Neural cell (in vitro differentiated cells): ENCODE measurements at regions not wholly inside any gene's neighbourhood (a gene's known extent, or its start where the extent isn't known, plus 50 kb on each side); places are given as distances from the start of the nearest gene placed in this dataset.

Experiments used
- H2AFZ ChIP-seq: fragments of 200-600, 300-800 bp; sonication (generic), shearing (Covaris generic); 2 replicates; pipeline ENCODE4 v1.6.0; 2014; ENCODE audit warnings: low read depth, mild to moderate bottlenecking, antibody characterized with exemption, low read length, moderate library complexity
- H3F3A ChIP-seq: fragments of 200-600 bp; shearing (Covaris generic); 2 replicates; pipeline ENCODE4 v1.6.1; 2016; ENCODE audit warnings: mild to moderate bottlenecking, moderate library complexity, mixed read lengths, antibody characterized with exemption, low read length; ENCODE audit not compliant: insufficient read depth, poor library complexity, severe bottlenecking
- H3K27ac ChIP-seq: fragments of 200-600, 300-800 bp; sonication (generic), shearing (Covaris generic); 2 replicates; pipeline ENCODE4 v1.5.1; 2014; ENCODE audit warnings: mild to moderate bottlenecking, low read length, moderate library complexity
- H3K27me3 ChIP-seq: fragments of 300-800, 200-600 bp; sonication (generic), shearing (Covaris generic); 2 replicates; pipeline ENCODE4 v1.6.0; 2014; ENCODE audit warnings: mild to moderate bottlenecking, low read depth, low read length, moderate library complexity; ENCODE audit not compliant: insufficient read depth
- H3K36me3 ChIP-seq: fragments of 300-800, 200-600 bp; sonication (generic), shearing (Covaris generic); 2 replicates; pipeline ENCODE4 v1.5.1; 2014; ENCODE audit warnings: mild to moderate bottlenecking, antibody characterized with exemption, low read length, moderate library complexity; ENCODE audit not compliant: insufficient read depth
- H3K4me2 ChIP-seq: fragments of 300-800, 200-600 bp; sonication (generic), shearing (Covaris generic); 2 replicates; pipeline ENCODE4 v1.6.0; 2014; ENCODE audit warnings: mild to moderate bottlenecking, low read length
- H3K4me3 ChIP-seq: fragments of 300-800, 200-600 bp; sonication (generic), shearing (Covaris generic); 2 replicates; pipeline ENCODE4 v1.5.1; 2014; ENCODE audit warnings: mild to moderate bottlenecking, low read length, moderate library complexity
- H3K79me2 ChIP-seq: fragments of 200-600 bp; shearing (Covaris generic); replicated peaks from 2 replicates; pipeline ENCODE4 v1.6.0; 2014; ENCODE audit warnings: mild to moderate bottlenecking, low read length, moderate library complexity; ENCODE audit not compliant: insufficient read depth
- H3K9ac ChIP-seq: fragments of 300-800, 200-600 bp; sonication (generic), shearing (Covaris generic); 2 replicates; pipeline ENCODE4 v1.6.1; 2016; ENCODE audit warnings: mild to moderate bottlenecking, low read length, mixed read lengths
- H3K9me2 ChIP-seq: fragments of 200-600 bp; shearing (Covaris generic); 2 replicates; pipeline ENCODE4 v1.6.1; 2016; ENCODE audit warnings: mild to moderate bottlenecking, low read length, mixed read lengths; ENCODE audit not compliant: insufficient read depth
- H3K9me3 ChIP-seq: fragments of 200-600, 300-800 bp; sonication (generic), shearing (Covaris generic); 2 replicates; pipeline ENCODE4 v1.6.1; 2016; ENCODE audit warnings: mild to moderate bottlenecking, mixed run types, low read length, moderate library complexity, mixed read lengths
- H4K20me1 ChIP-seq: fragments of 200-600 bp; shearing (Covaris generic); 2 replicates; pipeline ENCODE4 v1.6.1; 2016; ENCODE audit warnings: mild to moderate bottlenecking, mixed run types; ENCODE audit not compliant: insufficient read depth
- CTCF ChIP-seq: fragments of 450-650 bp; IDR thresholded peaks from 2 replicates; pipeline ENCODE4 v1.5.1; 2014; ENCODE audit warnings: antibody characterized with exemption, mild to moderate bottlenecking, moderate library complexity; ENCODE audit not compliant: poor library complexity, severe bottlenecking
- EP300 ChIP-seq: fragments of 450-650 bp; conservative IDR thresholded peaks from 2 replicates; pipeline ENCODE4 v1.6.1; 2014; ENCODE audit warnings: antibody characterized with exemption, mild to moderate bottlenecking, moderate library complexity; ENCODE audit not compliant: poor library complexity, severe bottlenecking
- EZH2 ChIP-seq: fragments of 200-600, 300-800 bp; shearing (Covaris generic), sonication (generic); IDR thresholded peaks from 2 replicates; pipeline ENCODE4 v1.6.1; 2014; ENCODE audit warnings: antibody characterized with exemption, low read length, borderline replicate concordance, mild to moderate bottlenecking; ENCODE audit not compliant: insufficient read depth, poor library complexity, severe bottlenecking
- MXI1 ChIP-seq: fragments of 450-650 bp; conservative IDR thresholded peaks from 2 replicates; pipeline ENCODE4 v1.6.1; 2014; ENCODE audit warnings: antibody characterized with exemption, mild to moderate bottlenecking; ENCODE audit not compliant: poor library complexity, severe bottlenecking
- POLR2AphosphoS5 ChIP-seq: IDR thresholded peaks from 2 replicates; pipeline ENCODE4 v1.6.1; 2012
- RAD21 ChIP-seq: fragments of 450-650 bp; conservative IDR thresholded peaks from 2 replicates; pipeline ENCODE4 v1.6.1; 2014; ENCODE audit warnings: antibody characterized with exemption, mild to moderate bottlenecking, moderate library complexity
- SMC3 ChIP-seq: fragments of 450-650 bp; conservative IDR thresholded peaks from 2 replicates; pipeline ENCODE4 v1.6.1; 2014; ENCODE audit warnings: antibody characterized with exemption, mild to moderate bottlenecking, moderate library complexity; ENCODE audit not compliant: poor library complexity
- TAF1 ChIP-seq: IDR thresholded peaks from 2 replicates; pipeline ENCODE4 v1.6.1; 2012; ENCODE audit warnings: low read depth
- TF ChIP-seq, protein P1 (sequence below): IDR thresholded peaks from 2 replicates; pipeline ENCODE4 v1.6.1; 2012; ENCODE audit warnings: borderline replicate concordance

- H3K4me3 ChIP-seq: no peak overlapping the region
- no peak overlapping the region for H2AFZ ChIP-seq
- H3F3A ChIP-seq: no peaks in the 10 kb centered on the region
- no peak overlapping the region for H3K9ac ChIP-seq
- H3K9me2 ChIP-seq: no peaks in the 10 kb centered on the region
- TF ChIP-seq POLR2AphosphoS5 (no peak), EP300 (no peak), SMC3 (no peak), MXI1 (no peak), TAF1 (no peak), EZH2 (no peak), RAD21 (no peak), CTCF (no peak)
- TF ChIP-seq, protein P1, sequence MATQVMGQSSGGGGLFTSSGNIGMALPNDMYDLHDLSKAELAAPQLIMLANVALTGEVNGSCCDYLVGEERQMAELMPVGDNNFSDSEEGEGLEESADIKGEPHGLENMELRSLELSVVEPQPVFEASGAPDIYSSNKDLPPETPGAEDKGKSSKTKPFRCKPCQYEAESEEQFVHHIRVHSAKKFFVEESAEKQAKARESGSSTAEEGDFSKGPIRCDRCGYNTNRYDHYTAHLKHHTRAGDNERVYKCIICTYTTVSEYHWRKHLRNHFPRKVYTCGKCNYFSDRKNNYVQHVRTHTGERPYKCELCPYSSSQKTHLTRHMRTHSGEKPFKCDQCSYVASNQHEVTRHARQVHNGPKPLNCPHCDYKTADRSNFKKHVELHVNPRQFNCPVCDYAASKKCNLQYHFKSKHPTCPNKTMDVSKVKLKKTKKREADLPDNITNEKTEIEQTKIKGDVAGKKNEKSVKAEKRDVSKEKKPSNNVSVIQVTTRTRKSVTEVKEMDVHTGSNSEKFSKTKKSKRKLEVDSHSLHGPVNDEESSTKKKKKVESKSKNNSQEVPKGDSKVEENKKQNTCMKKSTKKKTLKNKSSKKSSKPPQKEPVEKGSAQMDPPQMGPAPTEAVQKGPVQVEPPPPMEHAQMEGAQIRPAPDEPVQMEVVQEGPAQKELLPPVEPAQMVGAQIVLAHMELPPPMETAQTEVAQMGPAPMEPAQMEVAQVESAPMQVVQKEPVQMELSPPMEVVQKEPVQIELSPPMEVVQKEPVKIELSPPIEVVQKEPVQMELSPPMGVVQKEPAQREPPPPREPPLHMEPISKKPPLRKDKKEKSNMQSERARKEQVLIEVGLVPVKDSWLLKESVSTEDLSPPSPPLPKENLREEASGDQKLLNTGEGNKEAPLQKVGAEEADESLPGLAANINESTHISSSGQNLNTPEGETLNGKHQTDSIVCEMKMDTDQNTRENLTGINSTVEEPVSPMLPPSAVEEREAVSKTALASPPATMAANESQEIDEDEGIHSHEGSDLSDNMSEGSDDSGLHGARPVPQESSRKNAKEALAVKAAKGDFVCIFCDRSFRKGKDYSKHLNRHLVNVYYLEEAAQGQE: no peak
- H3K36me3 ChIP-seq: no peaks in the 10 kb centered on the region
- no peak overlapping the region for H3K27ac ChIP-seq
- H3K27me3 ChIP-seq: no peaks in the 10 kb centered on the region
- peaks cover 3% of the 10 kb centered on the region for H3K9me3 ChIP-seq
- H3K4me2 ChIP-seq: no peak overlapping the region
- no peaks in the 10 kb centered on the region for H4K20me1 ChIP-seq
- no peaks in the 10 kb centered on the region for H3K79me2 ChIP-seq
Measured at GRCh38 chr7:157472311-157473050, 135.7 kb downstream of the DNAJB6 start.

- H3K36me3 ChIP-seq: no peaks in the 10 kb centered on the region
- no peak overlapping the region for H2AFZ ChIP-seq
- H3K4me2 ChIP-seq: no peak overlapping the region
- H3K9ac ChIP-seq: no peak overlapping the region
- H4K20me1 ChIP-seq: no peaks in the 10 kb centered on the region
- H3K79me2 ChIP-seq: no peaks in the 10 kb centered on the region
- H3K4me3 ChIP-seq: no peak overlapping the region
- H3K27ac ChIP-seq: no peak overlapping the region
- TF ChIP-seq EP300 (no peak), TAF1 (no peak), EZH2 (no peak), SMC3 (no peak), CTCF (no peak), MXI1 (no peak), POLR2AphosphoS5 (no peak)
- TF ChIP-seq, protein P1: no peak
- peaks cover 3% of the 10 kb centered on the region for H3K9me3 ChIP-seq
- H3K9me2 ChIP-seq: no peaks in the 10 kb centered on the region
- H3K27me3 ChIP-seq: no peaks in the 10 kb centered on the region
- H3F3A ChIP-seq: no peaks in the 10 kb centered on the region
Measured at GRCh38 chr7:157473051-157473569, 136.3 kb downstream of the DNAJB6 start.
